Smooth muscle cell (in vitro differentiated cells): ENCODE measurements at regions not wholly inside any gene's neighbourhood (a gene's known extent, or its start where the extent isn't known, plus 50 kb on each side); places are given as distances from the start of the nearest gene placed in this dataset.

Experiments used
- DNase-seq: peaks from one replicate; lab custom pipeline; 2025; ENCODE audit not compliant: unreplicated experiment; lab: John Stamatoyannopoulos, UW
- H2AFZ ChIP-seq: fragments of 200-600 bp; sonication (generic); 2 replicates; pipeline ENCODE4 v1.6.0; 2016; ENCODE audit warnings: antibody characterized with exemption, low read depth, mild to moderate bottlenecking
- H3F3A ChIP-seq: fragments of 200-600 bp; sonication (generic); 2 replicates; pipeline ENCODE4 v1.6.0; 2017; ENCODE audit warnings: antibody characterized with exemption, low read depth
- H3K27ac ChIP-seq: fragments of 200-600 bp; sonication (generic); 2 replicates; pipeline ENCODE4 v1.5.1; 2016; ENCODE audit warnings: low read depth, mild to moderate bottlenecking
- H3K27me3 ChIP-seq: fragments of 200-600 bp; sonication (generic); 2 replicates; pipeline ENCODE4 v1.6.1; 2016; ENCODE audit warnings: low read depth, mild to moderate bottlenecking
- H3K36me3 ChIP-seq: fragments of 200-600 bp; sonication (generic); 2 replicates; pipeline ENCODE4 v1.5.1; 2016; ENCODE audit warnings: low read depth
- H3K4me1 ChIP-seq: fragments of 200-600 bp; sonication (generic); 2 replicates; pipeline ENCODE4 v1.5.1; 2016; ENCODE audit warnings: low read depth
- H3K4me2 ChIP-seq: fragments of 200-600 bp; sonication (generic); 2 replicates; pipeline ENCODE4 v1.6.0; 2016; ENCODE audit warnings: mild to moderate bottlenecking
- H3K4me3 ChIP-seq: fragments of 200-600 bp; sonication (generic); 2 replicates; pipeline ENCODE4 v1.5.1; 2016; ENCODE audit warnings: mild to moderate bottlenecking
- H3K79me2 ChIP-seq: fragments of 200-600 bp; sonication (generic); 2 replicates; pipeline ENCODE4 v1.6.0; 2016; ENCODE audit warnings: low read depth, mild to moderate bottlenecking
- H3K9ac ChIP-seq: fragments of 200-600 bp; sonication (generic); 2 replicates; pipeline ENCODE4 v1.6.0; 2016; ENCODE audit warnings: low read depth
- H3K9me3 ChIP-seq: fragments of 200-600 bp; sonication (generic); replicated peaks from 2 replicates; pipeline ENCODE4 v1.5.1; 2016; ENCODE audit warnings: low read depth
- H4K20me1 ChIP-seq: fragments of 200-600 bp; sonication (generic); 2 replicates; pipeline ENCODE4 v1.6.0; 2016; ENCODE audit warnings: low read depth
- WGBS: methylation state at CpG from one replicate; pipeline ENCODE4 v1.1.7; 2016; ENCODE audit warnings: low lambda C conversion rate; 5-methylcytosine and 5-hydroxymethylcytosine counted together
- TF ChIP-seq, protein P1 (sequence below): fragments of 200-600 bp; sonication (generic); IDR thresholded peaks from 2 replicates; pipeline ENCODE4 v1.5.1; 2017; ENCODE audit warnings: borderline replicate concordance, mild to moderate bottlenecking, antibody characterized with exemption; ENCODE audit not compliant: insufficient read depth, poor library complexity, severe bottlenecking

DNA sequence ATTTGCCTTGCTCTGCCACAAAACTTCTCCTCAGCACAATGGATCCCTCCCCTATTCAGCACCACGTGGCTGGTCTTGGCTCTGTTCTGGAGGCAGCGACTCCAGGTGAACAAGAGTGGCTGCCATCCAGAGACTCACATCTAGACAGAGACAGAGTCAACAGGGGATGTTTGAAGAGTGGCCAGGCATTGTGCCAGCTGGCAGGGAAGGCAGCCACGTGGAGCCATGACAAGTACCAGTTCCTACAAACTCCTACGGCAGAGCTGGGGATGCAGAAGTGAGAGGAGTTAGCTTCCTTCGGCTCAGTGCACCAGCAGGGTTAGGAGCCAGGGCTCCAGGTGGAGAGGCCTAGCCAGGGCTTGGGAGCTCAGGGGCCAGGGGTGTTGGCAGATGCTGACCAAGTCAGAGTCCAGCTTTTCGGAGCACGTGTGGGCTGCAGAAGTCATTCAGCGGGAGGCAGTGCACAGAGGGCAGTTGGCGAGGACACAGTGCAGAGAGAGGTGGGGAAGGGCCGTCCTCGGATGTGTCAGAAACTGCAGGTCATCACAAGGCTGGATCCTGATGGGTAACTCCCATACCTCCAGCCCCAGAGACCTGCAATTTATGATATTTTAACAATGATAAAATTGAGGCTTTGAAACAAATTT lies 171.7 kb upstream of the PDE10A start:
- no peaks in the 10 kb centered on the region for H3K36me3 ChIP-seq
- WGBS: 89% methylated on average over 11 of the region's 11 CpGs
- no peak for DNase-seq
- H3F3A ChIP-seq: no peaks in the 10 kb centered on the region
- no peak overlapping the region for H3K27ac ChIP-seq
- H3K4me1 ChIP-seq: no peaks in the 10 kb centered on the region
- H3K79me2 ChIP-seq: no peaks in the 10 kb centered on the region
- H4K20me1 ChIP-seq: no peaks in the 10 kb centered on the region
- no peaks in the 10 kb centered on the region for H3K9me3 ChIP-seq
- H3K4me3 ChIP-seq: no peak overlapping the region
- TF ChIP-seq, protein P1, sequence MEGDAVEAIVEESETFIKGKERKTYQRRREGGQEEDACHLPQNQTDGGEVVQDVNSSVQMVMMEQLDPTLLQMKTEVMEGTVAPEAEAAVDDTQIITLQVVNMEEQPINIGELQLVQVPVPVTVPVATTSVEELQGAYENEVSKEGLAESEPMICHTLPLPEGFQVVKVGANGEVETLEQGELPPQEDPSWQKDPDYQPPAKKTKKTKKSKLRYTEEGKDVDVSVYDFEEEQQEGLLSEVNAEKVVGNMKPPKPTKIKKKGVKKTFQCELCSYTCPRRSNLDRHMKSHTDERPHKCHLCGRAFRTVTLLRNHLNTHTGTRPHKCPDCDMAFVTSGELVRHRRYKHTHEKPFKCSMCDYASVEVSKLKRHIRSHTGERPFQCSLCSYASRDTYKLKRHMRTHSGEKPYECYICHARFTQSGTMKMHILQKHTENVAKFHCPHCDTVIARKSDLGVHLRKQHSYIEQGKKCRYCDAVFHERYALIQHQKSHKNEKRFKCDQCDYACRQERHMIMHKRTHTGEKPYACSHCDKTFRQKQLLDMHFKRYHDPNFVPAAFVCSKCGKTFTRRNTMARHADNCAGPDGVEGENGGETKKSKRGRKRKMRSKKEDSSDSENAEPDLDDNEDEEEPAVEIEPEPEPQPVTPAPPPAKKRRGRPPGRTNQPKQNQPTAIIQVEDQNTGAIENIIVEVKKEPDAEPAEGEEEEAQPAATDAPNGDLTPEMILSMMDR: no peak
- no peak overlapping the region for H3K9ac ChIP-seq
- H2AFZ ChIP-seq: no peak overlapping the region
- peaks cover 10% of the 10 kb centered on the region for H3K27me3 ChIP-seq
- H3K4me2 ChIP-seq: no peak overlapping the region

DNA sequence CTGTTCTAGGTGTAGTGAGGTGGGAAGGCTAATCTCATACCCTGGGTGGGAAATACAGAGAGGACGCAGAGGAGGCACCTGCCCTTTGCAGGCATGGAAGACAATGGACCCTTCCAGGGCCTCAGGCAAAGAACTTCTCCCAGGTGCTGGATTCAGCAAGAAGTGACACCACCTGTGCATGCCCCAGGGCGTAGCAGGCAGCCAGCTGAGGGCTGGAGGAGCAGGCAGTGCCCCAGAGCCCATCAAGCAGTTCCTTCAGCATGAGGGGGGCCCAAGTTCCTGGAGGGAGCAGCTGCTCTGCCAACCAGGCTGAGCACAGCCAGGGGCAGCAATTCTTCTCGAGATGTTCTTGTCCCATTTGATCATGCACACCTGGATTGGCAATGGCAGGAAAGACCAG lies 170.3 kb upstream of the PDE10A start:
- no peak overlapping the region for H3K27ac ChIP-seq
- no peak for DNase-seq
- no peak overlapping the region for H2AFZ ChIP-seq
- 91% methylated on average over 3 of the region's 3 CpGs for WGBS
- no peak overlapping the region for H3K4me2 ChIP-seq
- H3K27me3 ChIP-seq: peaks cover 10% of the 10 kb centered on the region
- H3K9me3 ChIP-seq: no peaks in the 10 kb centered on the region
- H3K4me3 ChIP-seq: no peak overlapping the region
- TF ChIP-seq, protein P1: no peak
- H3K4me1 ChIP-seq: no peaks in the 10 kb centered on the region
- H3F3A ChIP-seq: no peaks in the 10 kb centered on the region
- no peaks in the 10 kb centered on the region for H4K20me1 ChIP-seq
- no peaks in the 10 kb centered on the region for H3K36me3 ChIP-seq
- no peak overlapping the region for H3K9ac ChIP-seq
- H3K79me2 ChIP-seq: no peaks in the 10 kb centered on the region

DNA sequence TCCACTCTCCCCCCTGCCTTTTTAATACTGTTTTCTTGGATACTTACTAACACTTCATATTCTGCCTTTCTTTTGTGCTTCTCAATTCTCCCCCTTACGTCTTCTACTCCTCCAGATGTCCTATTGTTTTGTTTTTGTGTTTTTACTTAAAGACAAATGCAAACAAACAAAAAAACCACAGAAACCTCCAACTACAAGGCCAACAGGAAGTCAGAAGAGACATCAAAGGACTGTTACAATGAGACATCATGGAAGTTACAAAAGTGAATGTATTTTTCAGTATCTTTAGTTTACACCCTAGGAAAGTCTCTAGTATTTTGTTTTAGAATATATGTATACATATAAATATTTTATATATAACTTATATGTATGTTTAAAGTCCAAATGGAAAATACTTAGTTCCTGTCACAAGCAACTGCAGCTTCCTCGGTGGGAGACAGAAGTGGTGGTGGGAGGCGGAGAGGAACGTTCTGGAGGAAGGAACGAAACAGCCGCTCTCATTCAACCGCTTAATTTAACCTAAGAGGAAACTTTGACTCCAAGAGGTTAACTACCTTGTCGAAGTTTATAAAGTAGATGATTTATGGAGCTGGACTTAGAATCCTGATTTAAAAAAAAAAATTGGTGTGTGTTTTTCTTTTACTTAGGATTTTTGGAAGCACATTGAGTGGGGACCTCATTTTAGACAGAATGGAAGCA lies 168.9 kb upstream of the PDE10A start:
- Histone ChIP-seq H3K9me3 (no peaks in the 10 kb centered on the region), H3K27ac (no peak overlapping the region), H2AFZ (no peak overlapping the region), H3K27me3 (peaks cover 10% of the 10 kb centered on the region), H3K79me2 (no peaks in the 10 kb centered on the region), H4K20me1 (no peaks in the 10 kb centered on the region), H3K36me3 (no peaks in the 10 kb centered on the region), H3K4me1 (no peaks in the 10 kb centered on the region), H3F3A (no peaks in the 10 kb centered on the region), H3K9ac (no peak overlapping the region), H3K4me3 (no peak overlapping the region), H3K4me2 (no peak overlapping the region)
- 81% methylated on average over 8 of the region's 8 CpGs for WGBS
- TF ChIP-seq, protein P1: no peak
- DNase-seq: no peak

DNA sequence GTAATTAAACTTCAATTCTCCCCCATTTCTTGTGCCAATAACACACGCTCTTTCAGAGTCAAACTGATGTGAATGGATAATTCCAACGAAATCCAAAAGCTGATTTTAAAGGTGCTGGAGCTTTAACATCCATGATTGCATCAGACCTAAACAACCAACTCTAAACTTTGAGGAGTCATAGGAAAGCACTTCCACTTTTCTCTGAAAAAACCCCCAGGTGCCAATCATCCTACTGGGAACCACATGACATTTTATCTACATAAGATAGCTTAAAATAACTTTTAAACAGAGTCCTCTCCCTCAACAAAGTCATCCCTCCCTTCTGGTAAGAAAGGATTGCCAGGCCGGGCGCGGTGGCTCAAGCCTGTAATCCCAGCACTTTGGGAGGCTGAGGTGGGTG lies 167.7 kb upstream of the PDE10A start:
- Histone ChIP-seq H2AFZ (no peak overlapping the region), H3K4me1 (no peaks in the 10 kb centered on the region), H3K9me3 (no peaks in the 10 kb centered on the region), H3K79me2 (no peaks in the 10 kb centered on the region), H4K20me1 (no peaks in the 10 kb centered on the region), H3K4me3 (no peak overlapping the region), H3K9ac (no peak overlapping the region), H3K27ac (no peak overlapping the region), H3K36me3 (no peaks in the 10 kb centered on the region), H3K4me2 (no peak overlapping the region), H3K27me3 (peaks cover 10% of the 10 kb centered on the region), H3F3A (no peaks in the 10 kb centered on the region)
- no peak for DNase-seq
- TF ChIP-seq, protein P1: no peak
- 89% methylated on average over 5 of the region's 5 CpGs for WGBS
